Prostate gland (tissue), 2 donors: ENCODE measurements at regions not wholly inside any gene's neighbourhood (a gene's known extent, or its start where the extent isn't known, plus 50 kb on each side); places are given as distances from the start of the nearest gene placed in this dataset.

Experiments
- CTCF ChIP-seq, 4 experiments: fragments of 200-600 bp in 2 of 4; fragments of 450-650 bp in 2 of 4; sonication (generic) in 2 of 4; IDR thresholded peaks; 1 replicate in 3 of 4; 2 replicates in 1 of 4; pipeline ENCODE4 v1.5.1; 2016 to 2019; ENCODE audit warnings: antibody characterized with exemption in 4 of 4, mild to moderate bottlenecking in 2 of 4, moderate library complexity in 2 of 4
- POLR2A ChIP-seq: fragments of 450-650 bp; IDR thresholded peaks from one replicate; pipeline ENCODE4 v1.6.1; 2016; ENCODE audit warnings: antibody characterized with exemption, mild to moderate bottlenecking

GRCh38 chr3:140843656-140844055 is 98.0 kb upstream of the SLC25A36 start:
- TF ChIP-seq CTCF (IDR thresholded peaks at IDR 0.05), result no peak
- no peak for TF ChIP-seq POLR2A
